HG03097 (cell line): ENCODE measurements at regions not wholly inside any gene's neighbourhood (a gene's known extent, or its start where the extent isn't known, plus 50 kb on each side); places are given as distances from the start of the nearest gene placed in this dataset.

Source experiments
- ATAC-seq: cut with Tn5 transposase; IDR thresholded peaks from one replicate; pipeline ENCODE4 v1.9.1; 2021; ENCODE audit not compliant: unreplicated experiment, low FRiP score

- no peak for ATAC-seq
Measured at GRCh38 chr7:86916277-86916825, 143.1 kb downstream of the ELAPOR2 start.

GRCh38 chr7:86914551-86914950, 144.9 kb downstream of the ELAPOR2 start:
- ATAC-seq = no peak
